Left lung (tissue), 4 donors: ENCODE measurements at regions not wholly inside any gene's neighbourhood (a gene's known extent, or its start where the extent isn't known, plus 50 kb on each side); places are given as distances from the start of the nearest gene placed in this dataset.
A peak's percentile ranks its signal among the peaks of the same experiment; 100 is the strongest.
"Not testable (repeated sequence)": the region's sequence is repeated elsewhere in the genome, so short reads cannot be mapped to it uniquely, and the experiment has no call there.

Experiments
- ATAC-seq: fragments of 200-7000 bp; cut with Tn5 transposase; one replicate; pipeline ENCODE4 v1.9.1; 2020; ENCODE audit warnings: moderate library complexity
- DNase-seq, 4 donors: peaks; one replicate each; pipeline ENCODE4 v3.0.0-alpha.2; 2013 to 2020
- H3K27ac ChIP-seq, 2 donors: fragments of 200-600 bp; sonication (generic) in 1 of 2; one replicate each; pipeline versions ENCODE4 v1.5.0 to v1.8.0; 2020 to 2021
- H3K27me3 ChIP-seq, 2 donors: fragments of 200-600 bp; sonication (generic) in 1 of 2; one replicate each; pipeline versions ENCODE4 v1.5.0 to v1.8.0; 2020 to 2021
- H3K36me3 ChIP-seq, 2 donors: fragments of 200-600 bp; sonication (generic) in 1 of 2; one replicate each; pipeline versions ENCODE4 v1.5.0 to v1.8.0; 2020 to 2021
- H3K4me1 ChIP-seq, 2 donors: fragments of 200-600 bp; one replicate each; pipeline ENCODE4 v1.8.0; 2021
- H3K4me3 ChIP-seq, 2 donors: fragments of 200-600 bp; sonication (generic) in 1 of 2; one replicate each; pipeline versions ENCODE4 v1.5.0 to v1.8.0; 2020 to 2021; ENCODE audit warnings: mild to moderate bottlenecking in 1 of 2
- H3K9me3 ChIP-seq, 2 donors: fragments of 200-600 bp; sonication (generic) in 1 of 2; one replicate each; pipeline versions ENCODE4 v1.5.0 to v1.8.0; 2020 to 2021
- CTCF ChIP-seq, 2 donors: fragments of 200-600 bp; sonication (generic) in 1 of 2; IDR thresholded peaks; one replicate each; pipeline versions ENCODE4 v1.5.0 to v1.8.0; 2021; ENCODE audit warnings: antibody characterized with exemption in 2 of 2
- intact Hi-C, 2 donors: fragments of 100-400 bp; cut with DNase I; formaldehyde crosslinking; loops; one replicate each; pipeline versions ENCODE4 v1.11.2 to v1.14.2; 2022
- donor health status: DM: no; HTN: yes; CAD: no.
- donor health status: DM: no; HTN: no; CAD: no.

GRCh38 chr17:71872843-71873485, 247.9 kb upstream of the SOX9 start:
- no peak for TF ChIP-seq CTCF (IDR thresholded peaks at IDR 0.05)
- peak in 2 of 4 donors; percentile 77 to 89 for DNase-seq
- H3K27ac ChIP-seq = no peak overlapping the region
- no peaks in the 10 kb centered on the region for H3K9me3 ChIP-seq
- ATAC-seq = peak; percentile 16
- H3K4me3 ChIP-seq = no peak overlapping the region
- no peaks in the 10 kb centered on the region for H3K4me1 ChIP-seq
- no peaks in the 10 kb centered on the region for H3K27me3 ChIP-seq
- no peaks in the 10 kb centered on the region for H3K36me3 ChIP-seq
- intact Hi-C loops = no loop called here

DNA sequence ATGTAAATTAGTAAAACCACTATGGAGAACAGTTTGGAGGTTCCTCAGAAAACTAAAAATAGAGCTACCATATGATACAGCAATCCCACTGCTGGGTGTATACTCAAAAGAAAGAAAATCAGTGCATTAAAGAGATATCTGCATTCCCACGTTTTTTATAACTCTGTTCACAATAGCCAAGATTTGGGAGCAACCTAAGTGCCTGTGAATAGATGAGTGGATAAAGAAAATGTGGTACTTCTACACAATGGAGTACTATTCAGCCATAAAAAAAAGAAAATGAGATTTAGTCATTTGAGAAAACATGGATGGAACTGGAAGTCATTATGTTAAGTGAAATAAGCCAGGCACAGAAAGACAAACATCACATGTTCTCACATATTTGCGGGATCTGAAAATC, 246.0 kb upstream of the SOX9 start:
- H3K9me3 ChIP-seq, H3K36me3 ChIP-seq, ATAC-seq, H3K4me3 ChIP-seq, intact Hi-C loops, H3K4me1 ChIP-seq, H3K27ac ChIP-seq, DNase-seq, H3K27me3 ChIP-seq: not testable (repeated sequence)

DNA sequence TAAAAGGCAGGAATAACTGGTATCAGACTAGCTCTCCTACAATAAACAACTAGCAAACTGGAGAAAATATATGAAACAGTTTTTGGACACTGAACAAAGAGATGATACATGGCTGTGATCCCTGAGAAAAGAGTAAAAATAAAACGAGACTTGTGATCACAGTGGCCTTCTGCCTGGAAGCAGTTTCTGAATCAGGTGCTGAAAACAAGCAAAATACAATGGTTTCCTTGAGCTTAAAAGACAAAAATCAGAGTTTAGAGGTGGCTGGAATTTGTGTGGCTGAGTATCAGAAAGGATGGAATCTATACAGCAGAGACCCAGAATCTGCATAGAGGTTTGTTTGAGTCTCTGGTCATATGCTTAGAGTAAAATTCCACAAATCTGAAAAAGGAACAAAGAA, 242.5 kb upstream of the SOX9 start:
- Histone ChIP-seq H3K4me1 (no peaks in the 10 kb centered on the region), H3K36me3 (no peaks in the 10 kb centered on the region), H3K9me3 (no peaks in the 10 kb centered on the region), H3K27ac (no peak overlapping the region), H3K27me3 (no peaks in the 10 kb centered on the region), H3K4me3 (no peak overlapping the region)
- TF ChIP-seq CTCF (IDR thresholded peaks at IDR 0.05) = no peak
- no peak for DNase-seq
- intact Hi-C loops = no loop called here
- ATAC-seq = no peak

GRCh38 chr17:71878998-71879397, 241.8 kb upstream of the SOX9 start:
- Histone ChIP-seq H3K27me3 (no peaks in the 10 kb centered on the region), H3K4me3 (no peak overlapping the region), H3K9me3 (no peaks in the 10 kb centered on the region), H3K27ac (no peak overlapping the region), H3K4me1 (no peaks in the 10 kb centered on the region), H3K36me3 (no peaks in the 10 kb centered on the region)
- intact Hi-C loops = no loop called here
- TF ChIP-seq CTCF (IDR thresholded peaks at IDR 0.05) = no peak
- DNase-seq (no peak), ATAC-seq (no peak)

DNA sequence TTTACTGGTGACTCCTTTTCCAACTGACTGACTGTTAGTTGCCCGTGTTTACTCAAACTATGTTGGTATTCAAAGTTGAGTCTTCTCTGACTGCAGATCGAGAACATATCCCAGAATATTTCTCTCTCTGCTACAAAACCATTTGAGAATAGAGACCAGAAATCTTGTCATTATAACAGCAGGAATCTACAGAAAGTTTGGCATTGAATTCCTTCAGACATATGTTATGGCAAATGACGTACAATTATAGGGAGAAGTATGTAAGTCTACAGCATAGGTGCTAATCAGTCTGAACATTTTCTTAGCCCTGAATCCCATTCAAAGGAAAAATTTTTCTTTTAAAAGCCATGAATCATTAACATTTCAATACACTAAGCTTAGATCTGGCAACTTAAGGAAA, 239.8 kb upstream of the SOX9 start:
- ATAC-seq (no peak), DNase-seq (no peak)
- Histone ChIP-seq H3K9me3 (no peaks in the 10 kb centered on the region), H3K4me1 (no peaks in the 10 kb centered on the region), H3K36me3 (no peaks in the 10 kb centered on the region), H3K27ac (no peak overlapping the region), H3K27me3 (no peaks in the 10 kb centered on the region), H3K4me3 (no peak overlapping the region)
- intact Hi-C loops = no loop called here
- no peak for TF ChIP-seq CTCF (IDR thresholded peaks at IDR 0.05)

DNA sequence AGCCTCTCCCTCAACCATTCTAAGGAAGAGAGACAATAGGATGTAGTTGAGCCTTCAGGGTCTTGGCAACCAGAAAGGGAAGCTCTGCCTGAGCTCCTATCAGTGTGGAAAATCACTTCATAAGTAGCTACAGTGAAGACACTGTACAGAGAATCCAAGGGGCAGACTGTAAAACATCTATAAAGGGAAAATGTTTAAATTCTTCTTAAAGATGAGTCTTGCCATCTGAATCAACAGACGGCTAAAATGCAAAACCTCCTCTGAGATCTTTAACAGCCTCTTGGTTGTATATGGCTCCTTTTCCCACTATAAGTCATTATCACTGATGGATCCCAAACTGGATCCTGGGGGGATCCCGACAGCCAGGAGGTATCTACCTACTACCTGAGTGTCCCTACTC, 239.2 kb upstream of the SOX9 start:
- Histone ChIP-seq H3K4me3 (no peak overlapping the region), H3K4me1 (no peaks in the 10 kb centered on the region), H3K27ac (no peak overlapping the region), H3K9me3 (no peaks in the 10 kb centered on the region), H3K27me3 (no peaks in the 10 kb centered on the region), H3K36me3 (no peaks in the 10 kb centered on the region)
- no peak for DNase-seq
- no peak for TF ChIP-seq CTCF (IDR thresholded peaks at IDR 0.05)
- intact Hi-C loops = no loop called here
- no peak for ATAC-seq
